Activated T-helper 1 cell treated with anti-CD3 and anti-CD28 coated beads, Interleukin-12 subunit alpha, Interleukin-12 subunit beta, Interleukin-2, Interleukin-4 antibody, amounts not matched to agents 30 ng/mL and 10 ng/mL and 1 ng/mL, durations not matched to agents 14 hours and 24 hours and 36 hours (primary cell): ENCODE measurements at regions not wholly inside any gene's neighbourhood (a gene's known extent, or its start where the extent isn't known, plus 50 kb on each side); places are given as distances from the start of the nearest gene placed in this dataset.
"Not testable (repeated sequence)": the region's sequence is repeated elsewhere in the genome, so short reads cannot be mapped to it uniquely, and the experiment has no call there.

Experiments
- DNase-seq: peaks from one replicate; pipeline ENCODE4 v3.0.0; 2021; ENCODE audit warnings: low spot score
- H3K27ac Mint-ChIP-seq: one replicate; pipeline ENCODE4 v1.8.0; 2021; ENCODE audit warnings: mild to moderate bottlenecking, mixed read lengths
- H3K27me3 Mint-ChIP-seq: one replicate; pipeline ENCODE4 v1.8.0; 2022; ENCODE audit warnings: mild to moderate bottlenecking, moderate library complexity, mixed read lengths; ENCODE audit not compliant: insufficient read depth
- H3K36me3 Mint-ChIP-seq: one replicate; pipeline ENCODE4 v1.8.0; 2021; ENCODE audit warnings: low read depth, mixed read lengths
- H3K4me1 Mint-ChIP-seq: one replicate; pipeline ENCODE4 v1.8.0; 2021; ENCODE audit warnings: low read depth, mixed read lengths
- H3K4me3 Mint-ChIP-seq: one replicate; pipeline ENCODE4 v1.8.0; 2021; ENCODE audit warnings: mild to moderate bottlenecking, moderate library complexity, mixed read lengths
- H3K9me3 Mint-ChIP-seq: one replicate; pipeline ENCODE4 v1.8.0; 2021; ENCODE audit warnings: mixed read lengths
- intact Hi-C: fragments of 100-400 bp; cut with micrococcal nuclease; formaldehyde crosslinking; loops from one replicate; pipeline ENCODE4 v1.15.1; 2024

DNA sequence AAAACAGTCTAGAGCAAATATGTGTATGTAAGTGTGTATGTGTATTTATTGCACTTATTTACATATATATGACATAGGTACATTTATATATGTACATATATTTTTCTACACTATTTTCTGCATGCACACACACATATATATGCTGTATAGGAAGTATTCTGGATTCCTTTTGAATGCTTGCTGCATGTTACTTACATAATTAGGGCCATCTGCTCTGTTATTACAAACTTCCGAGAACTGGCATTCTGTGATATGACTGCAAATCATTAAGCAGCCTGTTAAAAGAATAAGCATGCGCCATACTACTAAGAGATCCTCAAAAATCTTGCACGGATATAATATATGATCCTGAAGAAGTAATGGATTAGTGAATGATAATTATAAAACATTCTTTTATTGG lies 1157.6 kb upstream of the TENM3 start:
- no peaks in the 10 kb centered on the region for H3K4me1 Mint-ChIP-seq
- no peak overlapping the region for H3K27ac Mint-ChIP-seq
- intact Hi-C loops: no loop called here
- no peak for DNase-seq
- peaks cover 2% of the 10 kb centered on the region for H3K9me3 Mint-ChIP-seq
- H3K36me3 Mint-ChIP-seq: no peaks in the 10 kb centered on the region
- H3K4me3 Mint-ChIP-seq: no peak overlapping the region
- no peaks in the 10 kb centered on the region for H3K27me3 Mint-ChIP-seq

GRCh38 chr4:181105487-181105886 lies 1137.7 kb upstream of the TENM3 start:
- Mint-ChIP-seq H3K27me3 (no peaks in the 10 kb centered on the region), H3K9me3 (no peaks in the 10 kb centered on the region), H3K4me3 (no peak overlapping the region), H3K27ac (no peak overlapping the region), H3K4me1 (no peaks in the 10 kb centered on the region), H3K36me3 (no peaks in the 10 kb centered on the region)
- DNase-seq: no peak
- intact Hi-C loops: no loop called here

- H3K36me3 Mint-ChIP-seq: no peaks in the 10 kb centered on the region
- no peaks in the 10 kb centered on the region for H3K9me3 Mint-ChIP-seq
- H3K27me3 Mint-ChIP-seq: no peaks in the 10 kb centered on the region
- H3K4me3 Mint-ChIP-seq: no peak overlapping the region
- H3K4me1 Mint-ChIP-seq: no peaks in the 10 kb centered on the region
- H3K27ac Mint-ChIP-seq: no peak overlapping the region
- no peak for DNase-seq
- intact Hi-C loops: no loop called here
Observed at GRCh38 chr4:181106398-181106797, 1136.8 kb upstream of the TENM3 start.

DNA sequence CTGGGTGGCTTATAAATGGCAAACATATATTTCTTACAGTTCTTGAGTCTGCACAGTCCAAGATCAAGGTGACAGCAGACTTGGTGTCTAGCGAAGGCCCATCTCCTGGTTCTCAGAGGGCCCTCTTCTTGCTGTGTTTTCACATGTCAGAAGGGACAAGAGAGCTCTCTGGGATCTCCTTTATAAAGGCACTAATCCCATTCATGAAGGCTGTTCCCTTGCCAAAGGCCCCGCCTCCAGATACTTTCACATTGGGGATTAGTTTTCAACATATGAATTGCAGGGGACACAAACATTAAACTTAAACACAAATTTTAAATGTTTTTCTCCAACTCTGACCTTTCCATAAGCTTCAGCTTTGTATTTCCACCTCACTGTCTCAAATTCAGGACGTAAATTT lies 1135.0 kb upstream of the TENM3 start:
- Mint-ChIP-seq H3K4me3 (no peak overlapping the region), H3K27ac (no peak overlapping the region), H3K36me3 (no peaks in the 10 kb centered on the region), H3K4me1 (no peaks in the 10 kb centered on the region), H3K9me3 (no peaks in the 10 kb centered on the region), H3K27me3 (no peaks in the 10 kb centered on the region)
- intact Hi-C loops: no loop called here
- DNase-seq: no peak

DNA sequence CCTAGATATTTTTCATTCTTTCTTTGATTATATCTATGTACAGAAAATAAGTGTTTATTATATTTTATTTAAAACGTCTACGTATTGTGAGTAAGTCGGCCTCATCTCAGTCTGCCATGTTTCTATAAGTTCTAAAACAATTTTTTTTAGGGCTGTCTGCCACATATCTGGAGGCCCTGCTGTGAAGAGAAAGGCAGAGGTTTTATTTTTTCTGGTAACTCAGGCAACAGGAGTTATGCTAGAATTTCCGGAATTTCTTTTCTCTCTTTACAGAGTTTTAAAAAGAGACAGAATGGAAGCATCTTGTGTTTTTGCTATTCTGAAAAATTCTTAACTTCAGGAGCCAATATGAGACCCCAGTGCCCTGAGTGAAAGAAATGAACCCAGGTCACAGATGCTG lies 1124.0 kb upstream of the TENM3 start:
- no peak overlapping the region for H3K4me3 Mint-ChIP-seq
- H3K36me3 Mint-ChIP-seq: no peaks in the 10 kb centered on the region
- H3K27ac Mint-ChIP-seq: no peak overlapping the region
- H3K4me1 Mint-ChIP-seq: no peaks in the 10 kb centered on the region
- no peak for DNase-seq
- H3K27me3 Mint-ChIP-seq: no peaks in the 10 kb centered on the region
- H3K9me3 Mint-ChIP-seq: no peaks in the 10 kb centered on the region
- intact Hi-C loops: no loop called here

DNA sequence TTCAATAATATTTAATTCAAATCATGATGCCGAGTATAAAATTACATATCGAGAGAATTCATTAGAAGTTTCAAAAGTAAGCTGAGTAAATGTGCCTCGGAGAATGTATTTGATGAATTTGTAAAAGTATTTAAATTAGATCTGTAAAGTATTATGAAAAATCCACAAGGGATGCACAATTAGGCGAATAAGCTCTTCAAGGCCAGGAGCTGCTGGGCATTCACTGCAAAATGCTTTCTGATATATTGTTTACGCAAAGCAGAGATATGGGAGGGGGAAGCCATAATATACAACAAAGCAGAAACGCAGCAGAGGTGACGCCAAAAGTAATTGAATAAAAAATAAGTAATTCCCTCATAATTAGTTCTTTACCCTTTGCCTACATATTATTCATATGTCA lies 1121.5 kb upstream of the TENM3 start:
- DNase-seq: no peak
- H3K4me1 Mint-ChIP-seq: no peaks in the 10 kb centered on the region
- intact Hi-C loops: no loop called here

DNA sequence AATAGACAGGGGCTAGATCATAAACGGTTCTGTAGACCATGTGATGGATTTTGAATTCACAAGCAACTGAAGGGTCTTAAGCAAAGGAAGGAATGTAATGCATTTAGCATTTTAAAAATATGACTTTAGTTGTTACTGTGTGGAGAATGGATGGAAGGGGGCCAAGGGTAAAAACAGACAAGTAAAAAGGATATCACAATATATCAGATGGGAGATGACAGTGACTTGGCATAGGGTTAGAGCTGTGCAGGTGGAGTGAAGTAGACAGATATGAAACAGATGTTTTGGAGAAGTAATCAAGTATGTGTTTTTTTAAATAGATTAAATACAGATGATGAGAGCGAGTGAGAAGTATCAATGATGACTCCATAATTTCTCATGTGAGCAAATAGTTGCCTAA lies 1116.0 kb upstream of the TENM3 start:
- intact Hi-C loops: no loop called here
- no peak overlapping the region for H3K4me3 Mint-ChIP-seq
- H3K4me1 Mint-ChIP-seq: no peaks in the 10 kb centered on the region
- H3K27ac Mint-ChIP-seq: no peak overlapping the region
- no peak for DNase-seq
- H3K27me3 Mint-ChIP-seq: no peaks in the 10 kb centered on the region
- H3K9me3 Mint-ChIP-seq: peaks cover 21% of the 10 kb centered on the region
- no peaks in the 10 kb centered on the region for H3K36me3 Mint-ChIP-seq

More for the DNA sequence above, 1121.5 kb upstream of the TENM3 start:
- Mint-ChIP-seq H3K27me3 (no peaks in the 10 kb centered on the region), H3K27ac (no peak overlapping the region), H3K9me3 (no peaks in the 10 kb centered on the region), H3K36me3 (no peaks in the 10 kb centered on the region), H3K4me3 (no peak overlapping the region)

- H3K36me3 Mint-ChIP-seq, H3K27me3 Mint-ChIP-seq, intact Hi-C loops, DNase-seq, H3K4me3 Mint-ChIP-seq, H3K4me1 Mint-ChIP-seq, H3K27ac Mint-ChIP-seq: not testable (repeated sequence)
- H3K9me3 Mint-ChIP-seq: peaks cover 21% of the 10 kb centered on the region
Observed at GRCh38 chr4:181130317-181130716, 1112.9 kb upstream of the TENM3 start.

GRCh38 chr4:181137351-181137750 lies 1105.9 kb upstream of the TENM3 start:
- H3K27me3 Mint-ChIP-seq: no peaks in the 10 kb centered on the region
- no peaks in the 10 kb centered on the region for H3K9me3 Mint-ChIP-seq
- no peaks in the 10 kb centered on the region for H3K4me1 Mint-ChIP-seq
- no peak overlapping the region for H3K27ac Mint-ChIP-seq
- no peaks in the 10 kb centered on the region for H3K36me3 Mint-ChIP-seq
- intact Hi-C loops: no loop called here
- DNase-seq: no peak
- H3K4me3 Mint-ChIP-seq: no peak overlapping the region

- H3K4me1 Mint-ChIP-seq: no peaks in the 10 kb centered on the region
- DNase-seq: no peak
- H3K27me3 Mint-ChIP-seq: no peaks in the 10 kb centered on the region
- H3K36me3 Mint-ChIP-seq: no peaks in the 10 kb centered on the region
- no peaks in the 10 kb centered on the region for H3K9me3 Mint-ChIP-seq
- intact Hi-C loops: no loop called here
- no peak overlapping the region for H3K4me3 Mint-ChIP-seq
- no peak overlapping the region for H3K27ac Mint-ChIP-seq
Observed at GRCh38 chr4:181138116-181138515, 1105.1 kb upstream of the TENM3 start.

- no peaks in the 10 kb centered on the region for H3K36me3 Mint-ChIP-seq
- no peaks in the 10 kb centered on the region for H3K9me3 Mint-ChIP-seq
- H3K4me3 Mint-ChIP-seq: no peak overlapping the region
- H3K4me1 Mint-ChIP-seq: no peaks in the 10 kb centered on the region
- H3K27me3 Mint-ChIP-seq: no peaks in the 10 kb centered on the region
- no peak overlapping the region for H3K27ac Mint-ChIP-seq
- no peak for DNase-seq
- intact Hi-C loops: no loop called here
Observed at GRCh38 chr4:181140037-181140603, 1103.1 kb upstream of the TENM3 start.

DNA sequence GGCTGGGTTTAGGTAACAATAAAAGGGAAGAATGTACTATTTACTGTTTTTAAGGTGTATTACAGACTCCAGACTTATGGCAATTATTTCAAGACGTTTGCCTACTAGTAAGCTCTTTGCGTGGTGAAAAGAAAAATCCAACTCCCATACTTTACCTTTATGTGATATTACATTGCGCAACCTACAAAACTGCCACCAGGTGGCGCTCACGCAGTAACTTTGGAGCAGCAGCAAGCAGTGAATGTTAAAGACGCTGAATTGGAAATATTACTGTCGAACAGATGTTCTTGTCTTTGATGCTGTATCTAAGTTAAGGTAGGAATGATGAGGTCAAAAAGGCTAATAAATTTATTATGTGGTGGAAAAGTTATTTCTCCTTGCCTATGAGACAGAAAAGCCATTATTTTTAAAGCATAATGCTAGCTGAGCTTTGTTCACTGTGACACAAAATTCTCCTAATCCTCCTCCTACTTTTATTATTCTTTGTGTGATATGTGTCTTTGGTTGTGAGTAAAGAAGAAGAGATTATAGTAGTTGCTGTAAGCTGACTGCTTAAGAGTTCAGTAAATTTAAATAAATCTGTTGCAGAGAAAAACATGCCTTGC lies 1099.8 kb upstream of the TENM3 start:
- no peaks in the 10 kb centered on the region for H3K4me1 Mint-ChIP-seq
- intact Hi-C loops: no loop called here
- no peaks in the 10 kb centered on the region for H3K36me3 Mint-ChIP-seq
- no peaks in the 10 kb centered on the region for H3K27me3 Mint-ChIP-seq
- no peaks in the 10 kb centered on the region for H3K9me3 Mint-ChIP-seq
- no peak overlapping the region for H3K27ac Mint-ChIP-seq
- no peak overlapping the region for H3K4me3 Mint-ChIP-seq
- peak; percentile 37 for DNase-seq

GRCh38 chr4:181146051-181146450 lies 1097.2 kb upstream of the TENM3 start:
- H3K4me1 Mint-ChIP-seq: no peaks in the 10 kb centered on the region
- intact Hi-C loops: no loop called here
- no peaks in the 10 kb centered on the region for H3K9me3 Mint-ChIP-seq
- no peak overlapping the region for H3K4me3 Mint-ChIP-seq
- no peaks in the 10 kb centered on the region for H3K36me3 Mint-ChIP-seq
- H3K27ac Mint-ChIP-seq: no peak overlapping the region
- no peak for DNase-seq
- no peaks in the 10 kb centered on the region for H3K27me3 Mint-ChIP-seq

DNA sequence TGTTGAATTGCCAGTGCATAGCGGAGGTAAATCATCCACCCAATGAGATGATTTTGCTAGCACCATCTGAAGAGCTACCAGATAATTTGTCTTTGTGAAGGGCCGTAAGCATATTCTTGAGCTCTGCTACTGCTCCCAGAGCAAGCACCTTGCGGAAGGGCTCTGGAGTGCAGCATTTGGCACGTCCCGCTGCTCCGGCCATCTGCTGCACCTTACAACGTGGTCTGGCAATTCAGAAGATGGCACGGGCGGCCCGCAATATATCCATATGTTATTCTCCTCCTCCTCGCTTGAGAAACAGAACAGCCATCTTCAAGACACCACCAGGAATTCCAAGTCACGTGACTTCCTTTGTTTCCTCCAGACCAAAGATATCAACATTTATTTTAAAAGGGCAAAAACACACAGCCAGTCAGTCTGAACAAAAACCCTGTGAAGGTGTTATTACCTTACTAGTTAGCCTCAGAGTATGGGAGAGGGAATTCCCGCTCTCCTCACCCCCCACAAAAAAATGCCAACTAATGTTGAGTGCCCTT lies 1095.7 kb upstream of the TENM3 start:
- no peaks in the 10 kb centered on the region for H3K36me3 Mint-ChIP-seq
- intact Hi-C loops: no loop called here
- H3K27me3 Mint-ChIP-seq: no peaks in the 10 kb centered on the region
- no peak overlapping the region for H3K27ac Mint-ChIP-seq
- H3K9me3 Mint-ChIP-seq: no peaks in the 10 kb centered on the region
- no peak overlapping the region for H3K4me3 Mint-ChIP-seq
- H3K4me1 Mint-ChIP-seq: no peaks in the 10 kb centered on the region
- DNase-seq: no peak
